Suprapubic skin (tissue), 4 donors: ENCODE measurements at regions not wholly inside any gene's neighbourhood (a gene's known extent, or its start where the extent isn't known, plus 50 kb on each side); places are given as distances from the start of the nearest gene placed in this dataset.

Experiments
- DNase-seq, 2 donors: peaks; one replicate each; pipeline ENCODE4 v3.0.0-alpha.2; 2019; ENCODE audit warnings: low spot score in 2 of 2
- H3K27ac ChIP-seq: fragments of 200-600 bp; sonication (generic); one replicate; pipeline ENCODE4 v1.5.1; 2019
- H3K27me3 ChIP-seq: fragments of 200-600 bp; sonication (generic); one replicate; pipeline ENCODE4 v1.5.1; 2019
- H3K36me3 ChIP-seq: fragments of 200-600 bp; sonication (generic); one replicate; pipeline ENCODE4 v1.5.1; 2019
- H3K4me1 ChIP-seq: fragments of 200-600 bp; sonication (generic); one replicate; pipeline ENCODE4 v1.5.1; 2019
- H3K4me3 ChIP-seq: fragments of 200-600 bp; sonication (generic); one replicate; pipeline ENCODE4 v1.5.1; 2019; ENCODE audit warnings: mild to moderate bottlenecking
- H3K9me3 ChIP-seq: fragments of 200-600 bp; sonication (generic); one replicate; pipeline ENCODE4 v1.5.1; 2019
- EP300 ChIP-seq: sonication (generic); formaldehyde crosslinking; IDR thresholded peaks from one replicate; pipeline ENCODE4 v1.6.1; 2017; ENCODE audit warnings: antibody characterized with exemption
- POLR2A ChIP-seq, 2 donors: fragments of 450-650 bp; IDR thresholded peaks; one replicate each; pipeline ENCODE4 v1.6.1; 2017; ENCODE audit warnings: antibody characterized with exemption in 2 of 2, mild to moderate bottlenecking in 2 of 2, moderate library complexity in 2 of 2
- POLR2AphosphoS5 ChIP-seq, 3 donors: sonication (generic); formaldehyde crosslinking; IDR thresholded peaks; one replicate each; pipeline ENCODE4 v1.6.1; 2017; ENCODE audit warnings: antibody characterized with exemption in 3 of 3
- WGBS: methylation state at CpG from one replicate; pipeline ENCODE4 v1.1.5; 2018; 5-methylcytosine and 5-hydroxymethylcytosine counted together
- TF ChIP-seq, protein P1 (sequence below), 2 donors: fragments of 200-600 bp in 1 of 2; fragments of 450-650 bp in 1 of 2; sonication (generic) in 1 of 2; IDR thresholded peaks; one replicate each; pipeline ENCODE4 v1.5.1; 2016 to 2019; ENCODE audit warnings: antibody characterized with exemption in 2 of 2, mild to moderate bottlenecking in 1 of 2, moderate library complexity in 1 of 2

- 70% methylated on average over 4 of the region's 4 CpGs for WGBS
- Histone ChIP-seq H3K27me3 (no peaks in the 10 kb centered on the region), H3K9me3 (no peaks in the 10 kb centered on the region), H3K4me3 (no peak overlapping the region), H3K36me3 (no peaks in the 10 kb centered on the region), H3K4me1 (no peaks in the 10 kb centered on the region), H3K27ac (no peak overlapping the region)
- no peak for DNase-seq
- TF ChIP-seq, protein P1, sequence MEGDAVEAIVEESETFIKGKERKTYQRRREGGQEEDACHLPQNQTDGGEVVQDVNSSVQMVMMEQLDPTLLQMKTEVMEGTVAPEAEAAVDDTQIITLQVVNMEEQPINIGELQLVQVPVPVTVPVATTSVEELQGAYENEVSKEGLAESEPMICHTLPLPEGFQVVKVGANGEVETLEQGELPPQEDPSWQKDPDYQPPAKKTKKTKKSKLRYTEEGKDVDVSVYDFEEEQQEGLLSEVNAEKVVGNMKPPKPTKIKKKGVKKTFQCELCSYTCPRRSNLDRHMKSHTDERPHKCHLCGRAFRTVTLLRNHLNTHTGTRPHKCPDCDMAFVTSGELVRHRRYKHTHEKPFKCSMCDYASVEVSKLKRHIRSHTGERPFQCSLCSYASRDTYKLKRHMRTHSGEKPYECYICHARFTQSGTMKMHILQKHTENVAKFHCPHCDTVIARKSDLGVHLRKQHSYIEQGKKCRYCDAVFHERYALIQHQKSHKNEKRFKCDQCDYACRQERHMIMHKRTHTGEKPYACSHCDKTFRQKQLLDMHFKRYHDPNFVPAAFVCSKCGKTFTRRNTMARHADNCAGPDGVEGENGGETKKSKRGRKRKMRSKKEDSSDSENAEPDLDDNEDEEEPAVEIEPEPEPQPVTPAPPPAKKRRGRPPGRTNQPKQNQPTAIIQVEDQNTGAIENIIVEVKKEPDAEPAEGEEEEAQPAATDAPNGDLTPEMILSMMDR (IDR thresholded peaks at IDR 0.05) = no peak
Observed at GRCh38 chr16:64445245-64445644, 676.6 kb downstream of the CDH11 start.

- H3K4me1 ChIP-seq = no peaks in the 10 kb centered on the region
- WGBS = 65% methylated on average over 3 of the region's 3 CpGs
- H3K36me3 ChIP-seq = no peaks in the 10 kb centered on the region
- no peak overlapping the region for H3K27ac ChIP-seq
- no peak overlapping the region for H3K4me3 ChIP-seq
- TF ChIP-seq, protein P1 (IDR thresholded peaks at IDR 0.05) = no peak
- no peak for TF ChIP-seq POLR2A (IDR thresholded peaks at IDR 0.05)
- TF ChIP-seq POLR2AphosphoS5 (IDR thresholded peaks at IDR 0.05) = no peak
- no peak for TF ChIP-seq EP300
- no peaks in the 10 kb centered on the region for H3K9me3 ChIP-seq
- DNase-seq = no peak
- H3K27me3 ChIP-seq = no peaks in the 10 kb centered on the region
Observed at GRCh38 chr16:64440421-64440831, 681.4 kb downstream of the CDH11 start.

- H3K9me3 ChIP-seq = no peaks in the 10 kb centered on the region
- H3K36me3 ChIP-seq = no peaks in the 10 kb centered on the region
- no peak overlapping the region for H3K4me3 ChIP-seq
- H3K4me1 ChIP-seq = no peaks in the 10 kb centered on the region
- 84% methylated on average over 5 of the region's 5 CpGs for WGBS
- no peak overlapping the region for H3K27ac ChIP-seq
- DNase-seq = no peak
- no peak for TF ChIP-seq POLR2AphosphoS5 (IDR thresholded peaks at IDR 0.05)
- TF ChIP-seq, protein P1 (IDR thresholded peaks at IDR 0.05) = no peak
- no peak for TF ChIP-seq EP300
- TF ChIP-seq POLR2A (IDR thresholded peaks at IDR 0.05) = no peak
- no peaks in the 10 kb centered on the region for H3K27me3 ChIP-seq
Observed at GRCh38 chr16:64440005-64440404, 681.9 kb downstream of the CDH11 start.

DNA sequence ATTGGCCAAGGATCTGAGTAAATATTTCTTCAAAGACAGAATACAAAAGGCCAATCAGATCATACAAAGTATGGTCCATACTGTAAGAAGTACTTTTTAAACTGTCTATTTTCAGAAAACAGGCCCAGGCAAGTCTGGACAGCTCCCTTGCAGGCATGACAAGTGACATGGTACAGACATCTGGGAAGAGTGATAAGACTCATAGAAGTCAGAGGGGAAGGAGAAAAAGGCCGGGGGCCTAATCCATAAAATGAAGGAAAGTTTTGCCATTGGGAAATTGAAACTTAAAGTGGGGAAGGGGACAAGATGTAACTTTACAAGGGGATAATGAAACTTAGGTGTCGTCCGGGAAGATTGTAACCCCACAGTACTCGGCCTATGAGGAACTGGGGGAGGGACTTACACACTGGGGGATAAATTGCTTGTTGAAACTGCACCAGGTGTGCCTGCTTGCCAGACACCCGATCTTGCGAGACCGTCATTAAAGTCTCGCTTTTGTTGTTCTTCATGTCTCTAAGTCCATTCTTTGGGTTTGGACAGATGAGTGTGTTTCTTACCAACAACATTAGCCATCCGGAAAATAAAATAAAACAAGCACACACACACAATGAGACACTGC lies 684.0 kb downstream of the CDH11 start:
- Histone ChIP-seq H3K27ac (no peak overlapping the region), H3K36me3 (no peaks in the 10 kb centered on the region), H3K4me3 (no peak overlapping the region), H3K27me3 (no peaks in the 10 kb centered on the region), H3K4me1 (no peaks in the 10 kb centered on the region), H3K9me3 (no peaks in the 10 kb centered on the region)
- no peak for TF ChIP-seq POLR2A (IDR thresholded peaks at IDR 0.05)
- TF ChIP-seq POLR2AphosphoS5 (IDR thresholded peaks at IDR 0.05) = no peak
- TF ChIP-seq, protein P1 (IDR thresholded peaks at IDR 0.05) = no peak
- TF ChIP-seq EP300 = no peak
- 71% methylated on average over 9 of the region's 9 CpGs for WGBS
- no peak for DNase-seq

GRCh38 chr16:64434526-64435069 lies 687.3 kb downstream of the CDH11 start:
- no peak for DNase-seq
- Histone ChIP-seq H3K9me3 (no peaks in the 10 kb centered on the region), H3K4me3 (no peak overlapping the region), H3K27me3 (no peaks in the 10 kb centered on the region), H3K27ac (no peak overlapping the region), H3K4me1 (no peaks in the 10 kb centered on the region), H3K36me3 (no peaks in the 10 kb centered on the region)
- WGBS = 81% methylated on average over 4 of the region's 4 CpGs
- TF ChIP-seq POLR2A (IDR thresholded peaks at IDR 0.05) (no peak), POLR2AphosphoS5 (IDR thresholded peaks at IDR 0.05) (no peak), EP300 (no peak)
- TF ChIP-seq, protein P1 (IDR thresholded peaks at IDR 0.05) = no peak
